Heart right ventricle (tissue), 16 donors: ENCODE measurements at regions not wholly inside any gene's neighbourhood (a gene's known extent, or its start where the extent isn't known, plus 50 kb on each side); places are given as distances from the start of the nearest gene placed in this dataset.

Experiments
- ATAC-seq, 8 donors: fragments of 200-7000 bp; cut with Tn5 transposase; one replicate each; pipeline ENCODE4 v1.9.1; 2020; ENCODE audit warnings: mild to moderate bottlenecking in 8 of 8, moderate library complexity in 8 of 8, moderate number of reproducible peaks in 1 of 8
- DNase-seq, 2 donors: peaks; one replicate each; pipeline ENCODE4 v3.0.0-alpha.2; 2020
- H3K27ac ChIP-seq, 10 donors: fragments of 200-600 bp; sonication (generic) in 2 of 10; one replicate each; pipeline versions ENCODE4 v1.5.0 to v1.8.0; 2020 to 2022; ENCODE audit warnings: mild to moderate bottlenecking in 3 of 10
- H3K27me3 ChIP-seq, 7 donors: fragments of 200-600 bp; one replicate each; pipeline ENCODE4 v1.8.0; 2021 to 2022; ENCODE audit warnings: mild to moderate bottlenecking in 2 of 7
- H3K36me3 ChIP-seq, 9 donors: fragments of 200-600 bp; sonication (generic) in 1 of 9; one replicate each; pipeline versions ENCODE4 v1.5.0 to v1.8.0; 2020 to 2022; ENCODE audit warnings: mild to moderate bottlenecking in 2 of 9
- H3K4me1 ChIP-seq, 9 donors: fragments of 200-600 bp; sonication (generic) in 1 of 9; one replicate each; pipeline versions ENCODE4 v1.5.0 to v1.8.0; 2020 to 2022; ENCODE audit warnings: mild to moderate bottlenecking in 4 of 9
- H3K4me3 ChIP-seq, 10 donors: fragments of 200-600 bp; sonication (generic) in 2 of 10; one replicate each; pipeline versions ENCODE4 v1.5.0 to v1.8.0; 2020 to 2022; ENCODE audit warnings: mild to moderate bottlenecking in 7 of 10, moderate library complexity in 2 of 10
- H3K9me3 ChIP-seq, 11 donors: fragments of 200-600 bp in 10 of 11; sonication (generic) in 2 of 11; one replicate each; pipeline versions ENCODE4 v1.5.0 to v1.8.0; 2013 to 2022; ENCODE audit warnings: mild to moderate bottlenecking in 2 of 11, control low read depth in 1 of 11, moderate library complexity in 1 of 11
- WGBS, 2 donors: extraction: QIAGEN DNeasy Blood & Tissue Kit; methylation state at CpG; one replicate each; pipeline ENCODE4 v1.1.7; 2013; ENCODE audit warnings: inconsistent platforms in 1 of 2; 5-methylcytosine and 5-hydroxymethylcytosine counted together
- intact Hi-C, 10 donors: fragments of 100-400 bp; cut with DNase I; formaldehyde crosslinking; loops; one replicate each; pipeline versions ENCODE4 v1.11.1 to v1.14.2; 2022
- TF ChIP-seq, protein P1 (sequence below), 9 donors: fragments of 200-600 bp; sonication (generic) in 2 of 9; IDR thresholded peaks; one replicate each; pipeline versions ENCODE4 v1.5.0 to v1.8.0; 2021 to 2022; ENCODE audit warnings: antibody characterized with exemption in 9 of 9, mild to moderate bottlenecking in 5 of 9, moderate library complexity in 1 of 9
- donor health status: Arrhythmogenic right ventricular cardiomyopathy.
- donor health status: ischemic (EF 13 %, LVEDD 7.1; RV severe dilation, severe dysfunction).
- donor health status: healthy with polysubstance abuse.
- donor health status: DM: no; HTN: yes; CAD: no.
- donor health status: DM: no; HTN: no; CAD: no.
- donor health status: ischemic (EF 25% LVEDD 6.9; RV normal size, moderate dysfunction).
- donor health status: ischemic (EF 25% LVEDD 5.7; RV mildly dilated, moderate dysfunction).
- donor health status: healthy.
- donor health status: DM: yes; HTN: yes; CAD: no.
- donor health status: Ischemic cardiomyopathy.
- donor health status: ischemic (EF 35%, LVEDD 5.7; RV mildly dilated, moderate dysfunction).
- donor health status: nonischemic (EF 11% LVEDD 7.7; RV severe dilation, severe dysfunction).
- donor health status: DM: yes; HTN: yes; CAD: no.
- donor health status: PGD.
- donor health status: ischemic (EF 29% LVEDD 5.4; RV normal size, mild dysfunction).
- donor health status: nonischemic (EF 23%, LVEDD 6.1; RV moderate dilation, normal function).

DNA sequence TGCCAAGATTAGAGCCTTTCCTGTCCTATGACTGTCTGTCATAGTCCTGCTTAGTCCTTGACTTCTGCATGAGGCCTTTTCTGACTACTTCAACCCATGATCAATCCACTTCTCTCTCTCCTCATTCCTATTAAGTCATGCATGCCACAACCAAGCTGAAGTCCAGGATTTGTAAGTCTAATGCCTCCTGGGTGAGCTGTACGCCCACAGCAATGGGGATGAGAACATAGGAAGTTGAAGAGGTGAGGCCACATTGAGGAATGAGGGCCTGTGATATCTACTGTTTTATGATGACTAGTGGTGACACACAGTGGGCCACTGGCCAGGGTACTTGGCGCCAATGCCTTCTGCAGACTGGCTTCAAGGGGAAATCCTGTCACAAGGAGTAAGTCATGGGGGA is 994.1 kb upstream of the TMEM132C start:
- intact Hi-C loops = no loop called here
- H3K36me3 ChIP-seq = no peaks in the 10 kb centered on the region
- H3K27me3 ChIP-seq = peaks cover 0 to 39% (median 8%) of the 10 kb centered on the region in 7 donors
- no peaks in the 10 kb centered on the region for H3K4me1 ChIP-seq
- DNase-seq = no peak
- WGBS, 2 donors = 66 to 68% methylated on average over 2 of the region's 2 CpGs
- no peak for ATAC-seq
- H3K4me3 ChIP-seq = no peak overlapping the region
- no peaks in the 10 kb centered on the region for H3K9me3 ChIP-seq
- H3K27ac ChIP-seq = no peak overlapping the region
- TF ChIP-seq, protein P1, sequence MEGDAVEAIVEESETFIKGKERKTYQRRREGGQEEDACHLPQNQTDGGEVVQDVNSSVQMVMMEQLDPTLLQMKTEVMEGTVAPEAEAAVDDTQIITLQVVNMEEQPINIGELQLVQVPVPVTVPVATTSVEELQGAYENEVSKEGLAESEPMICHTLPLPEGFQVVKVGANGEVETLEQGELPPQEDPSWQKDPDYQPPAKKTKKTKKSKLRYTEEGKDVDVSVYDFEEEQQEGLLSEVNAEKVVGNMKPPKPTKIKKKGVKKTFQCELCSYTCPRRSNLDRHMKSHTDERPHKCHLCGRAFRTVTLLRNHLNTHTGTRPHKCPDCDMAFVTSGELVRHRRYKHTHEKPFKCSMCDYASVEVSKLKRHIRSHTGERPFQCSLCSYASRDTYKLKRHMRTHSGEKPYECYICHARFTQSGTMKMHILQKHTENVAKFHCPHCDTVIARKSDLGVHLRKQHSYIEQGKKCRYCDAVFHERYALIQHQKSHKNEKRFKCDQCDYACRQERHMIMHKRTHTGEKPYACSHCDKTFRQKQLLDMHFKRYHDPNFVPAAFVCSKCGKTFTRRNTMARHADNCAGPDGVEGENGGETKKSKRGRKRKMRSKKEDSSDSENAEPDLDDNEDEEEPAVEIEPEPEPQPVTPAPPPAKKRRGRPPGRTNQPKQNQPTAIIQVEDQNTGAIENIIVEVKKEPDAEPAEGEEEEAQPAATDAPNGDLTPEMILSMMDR (IDR thresholded peaks at IDR 0.05) = no peak

DNA sequence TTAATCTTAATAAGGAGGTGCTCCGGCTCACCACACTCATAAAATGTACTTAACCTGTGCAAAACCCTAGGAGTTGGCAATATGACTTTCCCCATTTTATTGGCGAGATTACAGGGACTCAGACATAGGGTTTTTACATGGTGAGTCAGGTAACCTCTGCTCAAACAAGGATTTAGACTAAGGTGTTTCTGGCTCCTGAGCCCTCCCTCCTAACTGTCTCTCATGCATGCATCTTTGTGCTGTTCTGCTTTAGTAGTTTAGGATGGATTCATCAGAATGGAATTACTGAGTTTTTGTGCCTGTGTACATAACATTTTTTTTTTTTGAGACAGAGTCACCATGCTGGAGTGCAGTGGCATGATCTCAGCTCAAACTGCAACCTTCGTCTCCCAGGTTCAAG is 993.3 kb upstream of the TMEM132C start:
- Histone ChIP-seq H3K4me1 (no peaks in the 10 kb centered on the region), H3K4me3 (no peak overlapping the region), H3K9me3 (no peaks in the 10 kb centered on the region), H3K27me3 (peaks cover 0 to 36% (median 11%) of the 10 kb centered on the region in 7 donors), H3K36me3 (no peaks in the 10 kb centered on the region), H3K27ac (no peak overlapping the region)
- no peak for DNase-seq
- TF ChIP-seq, protein P1 (IDR thresholded peaks at IDR 0.05) = no peak
- WGBS, 2 donors = 81 to 87% methylated on average over 3 of the region's 3 CpGs
- ATAC-seq = no peak
- intact Hi-C loops = no loop called here

DNA sequence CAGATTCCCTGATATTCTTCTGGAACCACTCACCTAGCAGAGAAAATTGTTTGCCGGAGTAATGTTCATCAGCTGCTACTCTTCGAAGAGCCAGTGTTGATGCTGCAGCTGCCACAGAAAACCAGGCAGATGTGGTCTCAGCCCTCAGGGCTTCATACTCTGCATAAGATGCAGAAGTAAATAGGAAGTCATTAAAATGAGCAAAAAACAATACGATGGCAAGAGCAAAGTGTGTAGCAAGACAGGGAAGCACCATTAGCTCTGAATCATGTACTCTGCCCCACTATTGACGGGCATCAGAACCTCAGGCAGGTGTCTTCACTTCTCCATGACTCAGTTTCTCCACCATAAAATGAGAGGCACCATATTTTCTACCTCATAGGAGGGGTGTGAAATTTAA is 991.6 kb upstream of the TMEM132C start:
- Histone ChIP-seq H3K27ac (no peak overlapping the region), H3K4me1 (no peaks in the 10 kb centered on the region), H3K27me3 (peaks cover 0 to 48% (median 26%) of the 10 kb centered on the region in 7 donors), H3K4me3 (no peak overlapping the region), H3K36me3 (no peaks in the 10 kb centered on the region), H3K9me3 (no peaks in the 10 kb centered on the region)
- DNase-seq (no peak), ATAC-seq (no peak)
- intact Hi-C loops = no loop called here
- TF ChIP-seq, protein P1 (IDR thresholded peaks at IDR 0.05) = no peak
- WGBS, 2 donors = 82 to 85% methylated on average over 4 of the region's 4 CpGs

DNA sequence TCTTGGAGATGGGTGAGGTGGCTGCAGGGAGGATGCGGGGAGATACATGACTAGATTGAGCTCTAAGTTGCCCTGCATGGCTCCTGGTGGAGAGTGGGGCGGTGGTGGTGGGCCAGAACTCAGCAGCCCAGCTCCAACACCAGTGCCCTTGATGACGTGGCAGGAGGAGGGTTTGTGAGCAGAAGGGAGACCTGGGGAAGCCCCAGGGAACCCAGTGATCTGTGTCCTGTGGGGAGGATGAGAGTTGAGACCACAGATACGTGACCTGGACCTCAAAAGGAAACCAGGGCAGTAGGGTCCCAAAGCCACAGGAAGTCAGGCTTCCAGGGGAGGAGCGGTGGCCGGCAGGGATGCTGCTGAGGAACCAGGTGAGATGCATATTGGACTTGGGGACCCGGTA is 989.1 kb upstream of the TMEM132C start:
- 58 to 64% methylated on average over 7 of the region's 7 CpGs for WGBS, 2 donors
- no peak for ATAC-seq

More for the DNA sequence above, 989.1 kb upstream of the TMEM132C start:
- DNase-seq = no peak
- peaks cover 0 to 60% (median 34%) of the 10 kb centered on the region in 7 donors for H3K27me3 ChIP-seq
- no peaks in the 10 kb centered on the region for H3K4me1 ChIP-seq
- H3K4me3 ChIP-seq = no peak overlapping the region
- H3K36me3 ChIP-seq = no peaks in the 10 kb centered on the region
- TF ChIP-seq, protein P1 (IDR thresholded peaks at IDR 0.05) = no peak
- no peak overlapping the region for H3K27ac ChIP-seq
- H3K9me3 ChIP-seq = no peaks in the 10 kb centered on the region
- intact Hi-C loops = loop anchor here in 1 of 10 donors (2.0 kb wide), 1 partner anchor 57 kb away; no protein-coding TSS in a partner anchor
